GM23248 (cell line): ENCODE measurements at regions not wholly inside any gene's neighbourhood (a gene's known extent, or its start where the extent isn't known, plus 50 kb on each side); places are given as distances from the start of the nearest gene placed in this dataset.
"Not testable (repeated sequence)": the region's sequence is repeated elsewhere in the genome, so short reads cannot be mapped to it uniquely, and the experiment has no call there.

Source experiments
- DNase-seq: peaks from one replicate; pipeline ENCODE4 v3.0.0-alpha.2; 2015
- H2AFZ ChIP-seq: fragments of 200-600 bp; sonication (generic); 2 replicates; pipeline ENCODE4 v1.6.1; 2016; ENCODE audit warnings: antibody characterized with exemption
- H3F3A ChIP-seq: fragments of 200-600 bp; sonication (generic); 2 replicates; pipeline ENCODE4 v1.6.1; 2016; ENCODE audit warnings: mild to moderate bottlenecking, antibody characterized with exemption, mixed run types; ENCODE audit not compliant: insufficient read depth
- H3K27ac ChIP-seq: fragments of 200-600 bp; sonication (generic); 2 replicates; pipeline ENCODE4 v1.5.1; 2016; ENCODE audit warnings: mild to moderate bottlenecking
- H3K27me3 ChIP-seq: fragments of 200-600 bp; sonication (generic); replicated peaks from 2 replicates; pipeline ENCODE4 v1.6.1; 2016; ENCODE audit warnings: mild to moderate bottlenecking; ENCODE audit not compliant: insufficient read depth
- H3K36me3 ChIP-seq: fragments of 200-600 bp; sonication (generic); 2 replicates; pipeline ENCODE4 v1.6.1; 2016; ENCODE audit warnings: low read depth, mild to moderate bottlenecking
- H3K4me1 ChIP-seq: fragments of 200-600 bp; sonication (generic); 2 replicates; pipeline ENCODE4 v1.6.1; 2016; ENCODE audit warnings: mild to moderate bottlenecking; ENCODE audit not compliant: insufficient read depth
- H3K4me2 ChIP-seq: fragments of 200-600 bp; sonication (generic); one replicate; pipeline ENCODE4 v1.6.1; 2016; ENCODE audit warnings: mild to moderate bottlenecking; ENCODE audit not compliant: unreplicated experiment
- H3K4me3 ChIP-seq: fragments of 200-600 bp; sonication (generic); 2 replicates; pipeline ENCODE4 v1.5.1; 2016; ENCODE audit warnings: mild to moderate bottlenecking
- H3K79me2 ChIP-seq: fragments of 200-600 bp; sonication (generic); 2 replicates; pipeline ENCODE4 v1.6.1; 2016; ENCODE audit warnings: mild to moderate bottlenecking; ENCODE audit not compliant: insufficient read depth
- H3K9ac ChIP-seq: fragments of 200-600 bp; sonication (generic); 2 replicates; pipeline ENCODE4 v1.6.1; 2016; ENCODE audit warnings: mild to moderate bottlenecking
- H3K9me2 ChIP-seq: fragments of 200-600 bp; sonication (generic); 2 replicates; pipeline ENCODE4 v1.6.1; 2016; ENCODE audit warnings: mixed run types, mild to moderate bottlenecking, moderate library complexity; ENCODE audit not compliant: insufficient read depth
- H3K9me3 ChIP-seq: fragments of 200-600 bp; sonication (generic); one replicate; pipeline ENCODE4 v1.6.1; 2017; ENCODE audit warnings: low read depth
- H4K20me1 ChIP-seq: fragments of 200-600 bp; sonication (generic); 2 replicates; pipeline ENCODE4 v1.6.0; 2016; ENCODE audit not compliant: insufficient read depth
- EZH2 ChIP-seq: fragments of 200-600 bp; sonication (generic); IDR thresholded peaks from 2 replicates; pipeline ENCODE4 v1.6.1; 2018; ENCODE audit warnings: antibody characterized with exemption, mild to moderate bottlenecking; ENCODE audit not compliant: insufficient read depth, poor library complexity, severe bottlenecking
- EZH2phosphoT487 ChIP-seq: fragments of 200-600 bp; sonication (generic); IDR thresholded peaks from 2 replicates; pipeline ENCODE4 v1.6.1; 2018; ENCODE audit warnings: antibody characterized with exemption, moderate library complexity, mild to moderate bottlenecking, low read depth; ENCODE audit not compliant: insufficient read depth
- WGBS, 2 experiments: methylation state at CpG; one replicate each; pipeline ENCODE4 v1.1.6; 2015 to 2017; ENCODE audit warnings: low lambda C conversion rate in 2 of 2, low coverage in 1 of 2; ENCODE audit errors: missing lambda C conversion rate in 2 of 2; 5-methylcytosine and 5-hydroxymethylcytosine counted together
- in situ Hi-C: fragments of 300-500 bp; cut with MboI; formaldehyde crosslinking; loops from 2 replicates; pipeline ENCODE4 v1.15.0; 2020

GRCh38 chr5:162685302-162685701 lies 617.7 kb downstream of the GABRG2 start:
- no peak for TF ChIP-seq EZH2
- no peak for TF ChIP-seq EZH2phosphoT487
- Histone ChIP-seq H3K4me1 (no peaks in the 10 kb centered on the region), H3K27me3 (no peaks in the 10 kb centered on the region), H3K9me3 (no peaks in the 10 kb centered on the region), H3F3A (no peaks in the 10 kb centered on the region), H3K9ac (no peak overlapping the region), H2AFZ (no peak overlapping the region), H3K27ac (no peak overlapping the region), H3K9me2 (no peaks in the 10 kb centered on the region), H3K4me3 (no peak overlapping the region), H3K4me2 (no peak overlapping the region), H4K20me1 (no peaks in the 10 kb centered on the region), H3K79me2 (no peaks in the 10 kb centered on the region), H3K36me3 (no peaks in the 10 kb centered on the region)
- in situ Hi-C loops, result no loop called here
- 38 to 45% methylated on average over 14 to 15 of the region's 15 CpGs for WGBS, 2 experiments
- DNase-seq, result no peak

- not testable (repeated sequence) for H3K4me3 ChIP-seq, H3K4me2 ChIP-seq
Measured at GRCh38 chr5:162696272-162696671, 628.7 kb downstream of the GABRG2 start.

GRCh38 chr5:162699361-162699760 lies 631.8 kb downstream of the GABRG2 start:
- in situ Hi-C loops, result no loop called here
- Histone ChIP-seq H3K4me3 (no peak overlapping the region), H4K20me1 (no peaks in the 10 kb centered on the region), H3K9me2 (no peaks in the 10 kb centered on the region), H3K4me2 (no peak overlapping the region), H3K36me3 (no peaks in the 10 kb centered on the region), H3K9ac (no peak overlapping the region), H3K27me3 (no peaks in the 10 kb centered on the region), H3F3A (no peaks in the 10 kb centered on the region), H2AFZ (no peak overlapping the region), H3K9me3 (peaks cover 8% of the 10 kb centered on the region), H3K4me1 (no peaks in the 10 kb centered on the region), H3K27ac (no peak overlapping the region), H3K79me2 (no peaks in the 10 kb centered on the region)
- no peak for DNase-seq
- 9 to 13% methylated on average over 4 of the region's 4 CpGs for WGBS, 2 experiments
- no peak for TF ChIP-seq EZH2
- TF ChIP-seq EZH2phosphoT487, result no peak

More at GRCh38 chr5:162696272-162696671, 628.7 kb downstream of the GABRG2 start:
- H2AFZ ChIP-seq, H3K36me3 ChIP-seq, H3K27ac ChIP-seq, H3K9ac ChIP-seq, H3K79me2 ChIP-seq, H3K4me1 ChIP-seq, H3F3A ChIP-seq, DNase-seq, H3K27me3 ChIP-seq, in situ Hi-C loops, H4K20me1 ChIP-seq, H3K9me2 ChIP-seq, H3K9me3 ChIP-seq: not testable (repeated sequence)
- 20 to 35% methylated on average over 5 of the region's 5 CpGs for WGBS, 2 experiments

- Histone ChIP-seq H2AFZ (no peak overlapping the region), H3K4me3 (no peak overlapping the region), H3K79me2 (no peaks in the 10 kb centered on the region), H3K4me2 (no peak overlapping the region), H3K36me3 (no peaks in the 10 kb centered on the region), H3K27ac (no peak overlapping the region), H3K9me2 (no peaks in the 10 kb centered on the region), H3F3A (no peaks in the 10 kb centered on the region), H3K4me1 (no peaks in the 10 kb centered on the region), H3K27me3 (no peaks in the 10 kb centered on the region), H3K9me3 (peaks cover 8% of the 10 kb centered on the region), H3K9ac (no peak overlapping the region), H4K20me1 (no peaks in the 10 kb centered on the region)
- DNase-seq, result peak; percentile 0
- TF ChIP-seq EZH2 (no peak), EZH2phosphoT487 (no peak)
- in situ Hi-C loops, result no loop called here
- WGBS, 2 experiments, result 11 to 23% methylated on average over 2 of the region's 2 CpGs
Measured at GRCh38 chr5:162703914-162704313, 636.3 kb downstream of the GABRG2 start.

- no peaks in the 10 kb centered on the region for H3K9me2 ChIP-seq
- H4K20me1 ChIP-seq, result no peaks in the 10 kb centered on the region
- TF ChIP-seq EZH2 (no peak), EZH2phosphoT487 (no peak)
- in situ Hi-C loops, result no loop called here
- no peak overlapping the region for H3K27ac ChIP-seq
- H3K4me2 ChIP-seq, result no peak overlapping the region
- H3K4me3 ChIP-seq, result no peak overlapping the region
- H3K4me1 ChIP-seq, result no peaks in the 10 kb centered on the region
- no peak overlapping the region for H2AFZ ChIP-seq
- no peaks in the 10 kb centered on the region for H3K36me3 ChIP-seq
- H3K79me2 ChIP-seq, result no peaks in the 10 kb centered on the region
- H3K9me3 ChIP-seq, result no peaks in the 10 kb centered on the region
- H3K9ac ChIP-seq, result no peak overlapping the region
- WGBS, 2 experiments, result 13 to 14% methylated on average over 4 of the region's 4 CpGs
- no peaks in the 10 kb centered on the region for H3K27me3 ChIP-seq
- DNase-seq, result no peak
- no peaks in the 10 kb centered on the region for H3F3A ChIP-seq
Measured at GRCh38 chr5:162711244-162711643, 643.7 kb downstream of the GABRG2 start.
